ENCODE measurements at regions not wholly inside any gene's neighbourhood (a gene's known extent, or its start where the extent isn't known, plus 50 kb on each side); places are given as distances from the start of the nearest gene placed in this dataset.

DNA sequence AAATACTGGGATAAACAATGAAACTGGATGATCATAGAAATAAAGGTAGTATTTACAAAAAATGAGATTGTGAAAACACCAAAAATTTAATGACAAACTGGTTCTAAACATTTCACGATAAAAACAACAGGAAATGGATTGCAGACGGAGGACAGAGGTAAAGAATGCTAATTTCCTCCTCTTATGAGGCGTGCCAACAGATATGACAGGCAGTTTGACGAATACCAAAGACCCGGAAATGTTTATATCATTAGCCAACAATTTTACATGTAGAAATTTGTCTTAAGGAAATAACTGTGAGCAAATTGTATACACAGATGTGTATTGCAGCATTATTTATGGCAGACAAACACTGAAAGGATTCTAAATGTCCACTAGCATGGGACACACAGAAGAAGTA is 162.0 kb upstream of the MGMT start:
- TF ChIP-seq, protein P1, sequence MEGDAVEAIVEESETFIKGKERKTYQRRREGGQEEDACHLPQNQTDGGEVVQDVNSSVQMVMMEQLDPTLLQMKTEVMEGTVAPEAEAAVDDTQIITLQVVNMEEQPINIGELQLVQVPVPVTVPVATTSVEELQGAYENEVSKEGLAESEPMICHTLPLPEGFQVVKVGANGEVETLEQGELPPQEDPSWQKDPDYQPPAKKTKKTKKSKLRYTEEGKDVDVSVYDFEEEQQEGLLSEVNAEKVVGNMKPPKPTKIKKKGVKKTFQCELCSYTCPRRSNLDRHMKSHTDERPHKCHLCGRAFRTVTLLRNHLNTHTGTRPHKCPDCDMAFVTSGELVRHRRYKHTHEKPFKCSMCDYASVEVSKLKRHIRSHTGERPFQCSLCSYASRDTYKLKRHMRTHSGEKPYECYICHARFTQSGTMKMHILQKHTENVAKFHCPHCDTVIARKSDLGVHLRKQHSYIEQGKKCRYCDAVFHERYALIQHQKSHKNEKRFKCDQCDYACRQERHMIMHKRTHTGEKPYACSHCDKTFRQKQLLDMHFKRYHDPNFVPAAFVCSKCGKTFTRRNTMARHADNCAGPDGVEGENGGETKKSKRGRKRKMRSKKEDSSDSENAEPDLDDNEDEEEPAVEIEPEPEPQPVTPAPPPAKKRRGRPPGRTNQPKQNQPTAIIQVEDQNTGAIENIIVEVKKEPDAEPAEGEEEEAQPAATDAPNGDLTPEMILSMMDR (IDR thresholded peaks at IDR 0.05) = no peak
- TF ChIP-seq POLR2A (IDR thresholded peaks at IDR 0.05) = no peak

Measured in lower leg skin (tissue), 3 donors.